Ovary (tissue), 7 donors: ENCODE measurements at regions not wholly inside any gene's neighbourhood (a gene's known extent, or its start where the extent isn't known, plus 50 kb on each side); places are given as distances from the start of the nearest gene placed in this dataset.

ENCODE experiments used
- DNase-seq, 5 donors: peaks; one replicate each; pipeline ENCODE4 v3.0.0-alpha.2; 2019 to 2020
- H3K27ac ChIP-seq, 2 donors: fragments of 200-600 bp; one replicate each; pipeline versions ENCODE4 v1.5.1 to v1.8.0; 2019 to 2022
- H3K27me3 ChIP-seq: fragments of 200-600 bp; one replicate; pipeline ENCODE4 v1.8.0; 2022
- H3K36me3 ChIP-seq: fragments of 200-600 bp; sonication (generic); one replicate; pipeline ENCODE4 v1.5.1; 2019
- H3K4me1 ChIP-seq: one replicate; pipeline ENCODE4 v1.8.1; 2013; ENCODE audit warnings: mild to moderate bottlenecking, moderate library complexity; ENCODE audit not compliant: insufficient read depth
- H3K4me3 ChIP-seq: fragments of 200-600 bp; sonication (generic); one replicate; pipeline ENCODE4 v1.5.1; 2017
- H3K9me3 ChIP-seq, 2 donors: fragments of 200-600 bp in 1 of 2; sonication (generic) in 1 of 2; one replicate each; pipeline versions ENCODE4 v1.5.1 to v1.8.1; 2013 to 2019; ENCODE audit warnings: mild to moderate bottlenecking in 1 of 2, moderate library complexity in 1 of 2
- EP300 ChIP-seq: sonication (generic); formaldehyde crosslinking; IDR thresholded peaks from one replicate; pipeline ENCODE4 v1.6.1; 2017; ENCODE audit warnings: antibody characterized with exemption
- POLR2A ChIP-seq: fragments of 450-650 bp; IDR thresholded peaks from one replicate; pipeline ENCODE4 v1.6.1; 2017; ENCODE audit warnings: antibody characterized with exemption, mild to moderate bottlenecking, moderate library complexity
- WGBS, 3 donors: extraction: QIAGEN DNeasy Blood & Tissue Kit in 1 of 3; methylation state at CpG; one replicate each; pipeline versions ENCODE4 v1.1.5 to v1.1.7; 2013 to 2017; 5-methylcytosine and 5-hydroxymethylcytosine counted together
- intact Hi-C, 4 donors: fragments of 100-400 bp; cut with DNase I; formaldehyde crosslinking; loops; one replicate each; pipeline versions ENCODE4 v1.11.0 to v1.15.1; 2022 to 2023
- TF ChIP-seq, protein P1 (sequence below), 3 donors: fragments of 450-650 bp in 2 of 3; fragments of 200-600 bp in 1 of 3; IDR thresholded peaks; one replicate each; pipeline versions ENCODE4 v1.5.1 to v1.8.0; 2016 to 2022; ENCODE audit warnings: antibody characterized with exemption in 3 of 3, mild to moderate bottlenecking in 1 of 3
- donor health status: DM: no; HTN: no; CAD: no; lungs with moderate emphysema.
- donor health status: DM: no; HTN: no; CAD: no.
- donor health status: Bipolar disorder and iron deficiency.
- donor health status: DM: no; HTN: no; CAD: no.
- donor health status: DM: yes; HTN: yes; CAD: no.

DNA sequence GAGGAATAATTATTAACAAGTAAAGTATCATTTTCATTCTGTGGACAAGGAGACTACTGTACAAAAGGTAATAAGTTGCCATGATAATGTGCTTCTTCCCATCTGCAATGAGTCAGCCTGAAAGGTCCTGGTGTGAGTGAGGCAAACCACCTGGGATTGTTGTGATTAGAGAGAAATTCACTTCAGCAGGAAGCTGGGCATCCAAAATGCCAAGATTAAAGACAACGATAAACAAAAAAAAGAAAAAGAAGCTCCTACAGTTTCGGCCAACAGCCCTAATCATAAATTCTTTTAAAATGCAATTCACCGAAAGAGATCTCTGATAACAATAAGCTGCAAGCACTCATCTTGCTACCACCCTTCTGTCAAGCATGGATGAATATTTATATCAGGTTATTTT, 507.8 kb downstream of the TUSC7 start:
- Histone ChIP-seq H3K4me3 (no peak overlapping the region), H3K9me3 (no peaks in the 10 kb centered on the region), H3K27ac (no peak overlapping the region), H3K27me3 (no peaks in the 10 kb centered on the region), H3K36me3 (no peaks in the 10 kb centered on the region), H3K4me1 (no peaks in the 10 kb centered on the region)
- DNase-seq = no peak
- 31 to 43% (median 41%) methylated on average over 3 of the region's 3 CpGs for WGBS, 3 donors
- intact Hi-C loops = no loop called here
- no peak for TF ChIP-seq POLR2A
- no peak for TF ChIP-seq EP300
- TF ChIP-seq, protein P1, sequence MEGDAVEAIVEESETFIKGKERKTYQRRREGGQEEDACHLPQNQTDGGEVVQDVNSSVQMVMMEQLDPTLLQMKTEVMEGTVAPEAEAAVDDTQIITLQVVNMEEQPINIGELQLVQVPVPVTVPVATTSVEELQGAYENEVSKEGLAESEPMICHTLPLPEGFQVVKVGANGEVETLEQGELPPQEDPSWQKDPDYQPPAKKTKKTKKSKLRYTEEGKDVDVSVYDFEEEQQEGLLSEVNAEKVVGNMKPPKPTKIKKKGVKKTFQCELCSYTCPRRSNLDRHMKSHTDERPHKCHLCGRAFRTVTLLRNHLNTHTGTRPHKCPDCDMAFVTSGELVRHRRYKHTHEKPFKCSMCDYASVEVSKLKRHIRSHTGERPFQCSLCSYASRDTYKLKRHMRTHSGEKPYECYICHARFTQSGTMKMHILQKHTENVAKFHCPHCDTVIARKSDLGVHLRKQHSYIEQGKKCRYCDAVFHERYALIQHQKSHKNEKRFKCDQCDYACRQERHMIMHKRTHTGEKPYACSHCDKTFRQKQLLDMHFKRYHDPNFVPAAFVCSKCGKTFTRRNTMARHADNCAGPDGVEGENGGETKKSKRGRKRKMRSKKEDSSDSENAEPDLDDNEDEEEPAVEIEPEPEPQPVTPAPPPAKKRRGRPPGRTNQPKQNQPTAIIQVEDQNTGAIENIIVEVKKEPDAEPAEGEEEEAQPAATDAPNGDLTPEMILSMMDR (IDR thresholded peaks at IDR 0.05) = no peak

GRCh38 chr3:117217760-117218316, 508.3 kb downstream of the TUSC7 start:
- Histone ChIP-seq H3K9me3 (no peaks in the 10 kb centered on the region), H3K4me1 (no peaks in the 10 kb centered on the region), H3K27ac (no peak overlapping the region), H3K27me3 (no peaks in the 10 kb centered on the region), H3K36me3 (no peaks in the 10 kb centered on the region), H3K4me3 (no peak overlapping the region)
- 75 to 79% (median 77%) methylated on average over 5 of the region's 5 CpGs for WGBS, 3 donors
- intact Hi-C loops = no loop called here
- TF ChIP-seq, protein P1 (IDR thresholded peaks at IDR 0.05) = no peak
- no peak for TF ChIP-seq POLR2A
- DNase-seq = no peak

DNA sequence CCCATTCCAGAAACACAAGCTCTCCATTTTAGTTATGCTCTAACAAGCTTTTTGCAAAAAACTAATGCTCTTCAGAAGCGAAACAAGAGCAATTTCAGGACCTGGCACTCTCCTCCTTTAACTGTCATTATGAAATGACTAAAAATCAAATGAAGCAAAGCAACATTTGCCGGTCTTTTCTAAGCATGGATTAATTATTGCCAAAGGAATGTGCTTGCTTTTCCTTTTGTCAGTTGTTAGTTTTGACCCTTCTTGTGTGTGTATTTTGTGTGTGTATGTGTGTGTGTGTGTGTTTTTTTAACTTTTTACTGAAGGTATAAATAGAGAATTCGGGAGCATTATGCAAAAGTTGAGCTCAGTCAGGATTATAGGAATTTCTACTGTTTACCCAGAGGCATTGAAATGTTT, 509.1 kb downstream of the TUSC7 start:
- no peak for DNase-seq
- H3K36me3 ChIP-seq = no peaks in the 10 kb centered on the region
- H3K9me3 ChIP-seq = no peaks in the 10 kb centered on the region
- no peaks in the 10 kb centered on the region for H3K4me1 ChIP-seq
- no peak overlapping the region for H3K4me3 ChIP-seq
- H3K27me3 ChIP-seq = no peaks in the 10 kb centered on the region
- TF ChIP-seq POLR2A (no peak), EP300 (no peak)
- TF ChIP-seq, protein P1 (IDR thresholded peaks at IDR 0.05) = no peak
- no peak overlapping the region for H3K27ac ChIP-seq
- 16 to 26% (median 19%) methylated on average over 3 of the region's 3 CpGs for WGBS, 3 donors
- intact Hi-C loops = no loop called here

DNA sequence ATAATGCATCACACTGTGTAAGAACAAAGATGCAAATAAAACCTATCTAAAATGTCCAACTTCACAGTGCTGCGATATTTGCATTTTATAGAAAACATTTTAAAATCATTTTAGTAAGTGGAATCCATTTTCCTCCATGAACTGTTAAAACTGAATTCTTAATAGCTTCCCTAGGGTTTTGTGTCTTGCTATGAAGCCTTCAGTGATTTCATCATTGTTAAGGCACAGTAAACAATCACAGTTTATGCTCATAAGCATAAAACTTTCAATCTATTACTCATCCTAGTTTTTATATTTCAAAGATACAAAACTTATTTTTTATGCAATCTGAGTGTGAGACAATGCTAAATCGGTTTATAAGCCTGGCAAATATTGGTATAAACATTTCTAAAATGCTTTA, 509.7 kb downstream of the TUSC7 start:
- WGBS, 3 donors = 73 to 83% (median 74%) methylated on average over 2 of the region's 2 CpGs
- H3K27ac ChIP-seq = no peak overlapping the region
- TF ChIP-seq EP300 = no peak
- TF ChIP-seq, protein P1 (IDR thresholded peaks at IDR 0.05) = no peak
- intact Hi-C loops = no loop called here
- no peaks in the 10 kb centered on the region for H3K27me3 ChIP-seq
- no peaks in the 10 kb centered on the region for H3K4me1 ChIP-seq
- H3K36me3 ChIP-seq = no peaks in the 10 kb centered on the region
- no peak for DNase-seq
- H3K4me3 ChIP-seq = no peak overlapping the region
- no peaks in the 10 kb centered on the region for H3K9me3 ChIP-seq
